ENCODE measurements at regions not wholly inside any gene's neighbourhood (a gene's known extent, or its start where the extent isn't known, plus 50 kb on each side); places are given as distances from the start of the nearest gene placed in this dataset.

GRCh38 chr5:125725691-125726090 is 697.5 kb upstream of the GRAMD2B start:
- DNase-seq, result no peak

DNA sequence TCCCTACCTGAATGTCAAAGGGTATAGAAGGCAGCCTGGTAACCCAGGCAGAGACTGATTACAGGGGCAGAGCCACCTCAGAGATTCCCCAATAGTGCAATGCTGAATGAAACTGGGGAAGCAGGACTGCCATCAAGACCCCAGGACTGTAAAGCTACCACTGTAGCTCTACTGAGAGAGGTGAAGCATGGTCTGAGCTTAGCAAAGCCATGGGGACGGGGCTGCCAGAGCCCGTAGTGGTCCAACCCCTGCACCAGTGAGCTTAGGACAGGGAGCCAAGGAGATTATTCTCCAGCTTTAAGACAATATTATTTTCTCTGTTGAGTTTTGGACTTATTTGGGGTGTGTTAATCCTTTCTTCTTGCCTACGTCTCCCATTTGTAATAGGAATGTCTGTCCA is 679.3 kb upstream of the GRAMD2B start:
- no peak for DNase-seq

DNA sequence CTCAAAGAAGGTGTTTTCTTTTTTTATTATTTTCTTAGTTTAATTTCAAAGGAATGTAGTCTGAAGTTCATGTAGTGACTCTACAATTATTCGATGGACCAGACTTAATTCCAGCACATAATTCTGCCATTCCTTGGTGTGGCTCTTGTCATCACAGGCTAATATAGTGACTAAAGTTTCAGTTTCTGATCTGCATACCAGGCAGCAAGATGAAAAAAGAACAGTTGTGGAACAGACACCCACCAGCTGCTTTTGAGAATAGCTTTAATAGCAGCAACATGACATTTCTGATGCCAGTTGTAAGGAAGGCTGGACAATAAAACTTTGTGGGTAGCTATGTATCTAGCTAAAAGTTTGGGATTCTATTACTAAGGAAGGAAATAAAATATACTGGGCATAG is 676.3 kb upstream of the GRAMD2B start:
- no peak for DNase-seq

- no peak for DNase-seq
These were observed 672.9 kb upstream of the GRAMD2B start for GRCh38 chr5:125750147-125750860.

- no peak for DNase-seq
These were observed 672.4 kb upstream of the GRAMD2B start for GRCh38 chr5:125750861-125751186.

- no peak for DNase-seq
These were observed 666.8 kb upstream of the GRAMD2B start for GRCh38 chr5:125756456-125756855.

DNA sequence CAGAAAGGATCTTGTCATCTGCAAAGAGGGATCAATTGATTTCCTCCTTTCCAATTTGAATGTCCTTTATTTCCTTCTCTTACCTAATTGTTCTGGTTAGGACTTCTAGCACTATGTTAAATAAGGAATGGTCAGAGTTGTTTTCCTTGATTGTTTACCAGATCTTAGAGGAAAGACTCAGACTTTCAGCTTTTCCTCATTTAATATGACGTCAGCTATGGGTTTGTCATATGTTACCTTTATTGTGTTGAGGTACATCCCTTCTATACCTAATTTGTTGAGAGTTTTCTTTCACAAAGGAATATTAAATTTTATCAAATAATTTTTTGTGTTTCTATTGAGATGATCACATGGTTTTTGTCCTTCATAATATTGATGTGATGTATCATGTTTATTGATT is 656.5 kb upstream of the GRAMD2B start:
- DNase-seq, result no peak

GRCh38 chr5:125775896-125776295 is 647.3 kb upstream of the GRAMD2B start:
- no peak for DNase-seq

GRCh38 chr5:125776656-125777139 is 646.5 kb upstream of the GRAMD2B start:
- no peak for DNase-seq

- no peak for DNase-seq
These were observed 644.4 kb upstream of the GRAMD2B start for GRCh38 chr5:125778791-125779190.

DNA sequence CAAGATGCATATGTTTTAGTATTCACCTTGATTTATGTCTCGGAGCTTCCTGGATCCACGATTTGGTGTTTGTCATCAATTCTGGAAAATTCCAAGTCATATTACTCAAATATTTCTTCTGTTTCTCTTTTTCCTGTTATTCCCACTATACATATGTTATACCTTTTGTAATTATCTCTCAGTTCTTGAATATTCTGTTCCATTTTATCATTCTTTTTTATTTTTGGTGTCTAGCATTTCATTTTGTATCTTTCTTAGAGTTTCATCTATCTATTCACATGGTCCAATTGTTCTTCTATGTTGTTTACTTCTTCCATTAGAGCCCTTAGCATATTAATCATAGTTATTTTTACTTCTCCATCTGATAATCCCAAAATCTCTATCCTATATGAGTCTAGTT is 637.8 kb upstream of the GRAMD2B start:
- DNase-seq, result no peak

DNA sequence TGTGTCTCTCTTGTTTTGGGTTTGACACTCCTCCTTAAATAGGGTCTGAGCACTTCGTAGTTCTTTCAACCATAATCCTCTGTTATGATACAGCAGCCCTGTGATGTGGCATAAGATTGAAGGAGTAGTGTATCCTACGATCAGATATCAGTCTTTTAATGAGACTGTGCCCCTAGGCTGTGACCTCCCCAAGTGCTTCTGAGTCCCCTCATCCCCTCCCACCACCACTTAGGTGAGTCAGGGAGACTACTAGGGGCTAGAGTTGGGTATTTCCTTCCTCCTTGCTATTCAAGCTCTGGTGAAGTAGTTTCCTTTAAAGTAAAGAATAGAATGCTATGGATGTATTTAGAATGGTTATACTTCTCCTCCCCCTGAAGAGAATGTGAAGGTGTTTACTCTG is 637.2 kb upstream of the GRAMD2B start:
- no peak for DNase-seq

- no peak for DNase-seq
These were observed 629.7 kb upstream of the GRAMD2B start for GRCh38 chr5:125793470-125793869.

GRCh38 chr5:125794922-125795321 is 628.3 kb upstream of the GRAMD2B start:
- DNase-seq, result no peak

DNA sequence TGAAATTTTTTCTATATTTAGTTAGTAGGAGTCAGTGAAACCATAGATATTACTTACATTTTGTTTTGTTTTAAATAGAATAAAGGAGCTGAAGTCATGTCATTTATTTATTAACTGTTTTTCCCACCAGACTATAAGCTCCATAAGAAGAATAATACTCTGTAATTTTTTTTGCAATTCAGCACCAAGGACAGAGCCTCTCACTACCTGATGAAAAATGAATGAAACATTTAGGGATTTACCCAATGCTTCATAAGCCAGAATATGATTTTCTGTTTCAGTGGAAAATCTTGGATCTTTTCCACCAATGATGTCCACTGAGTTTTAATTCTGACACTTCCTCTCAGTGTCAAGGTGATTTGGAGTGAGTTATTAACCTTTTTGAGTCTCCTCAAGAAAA is 624.9 kb upstream of the GRAMD2B start:
- DNase-seq, result no peak

GRCh38 chr5:125812651-125813050 is 610.6 kb upstream of the GRAMD2B start:
- DNase-seq, result no peak

GRCh38 chr5:125813221-125813974 is 609.8 kb upstream of the GRAMD2B start:
- DNase-seq, result no peak

DNA sequence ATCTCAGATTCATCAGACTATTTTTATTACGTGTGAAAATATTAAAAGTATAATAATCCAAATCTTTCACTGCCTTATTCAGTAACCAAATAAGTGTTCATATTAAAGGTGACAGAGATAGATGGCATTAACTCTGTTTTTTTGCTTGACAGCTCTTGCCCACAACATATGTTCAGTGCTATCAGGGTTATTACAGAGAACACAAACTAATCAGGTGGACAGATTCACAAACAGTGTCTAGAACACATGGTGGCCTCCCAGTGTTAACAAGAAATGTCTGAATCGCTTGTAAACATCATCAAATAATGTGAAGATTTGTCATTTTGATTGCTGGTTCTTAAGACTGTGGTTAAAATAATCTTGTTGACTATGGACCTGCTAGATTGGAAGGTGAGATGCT is 609.1 kb upstream of the GRAMD2B start:
- DNase-seq, result no peak

GRCh38 chr5:125823572-125823971 is 599.6 kb upstream of the GRAMD2B start:
- DNase-seq, result no peak

GRCh38 chr5:125826214-125826613 is 597.0 kb upstream of the GRAMD2B start:
- no peak for DNase-seq

GRCh38 chr5:125829349-125829748 is 593.9 kb upstream of the GRAMD2B start:
- DNase-seq, result no peak

DNA sequence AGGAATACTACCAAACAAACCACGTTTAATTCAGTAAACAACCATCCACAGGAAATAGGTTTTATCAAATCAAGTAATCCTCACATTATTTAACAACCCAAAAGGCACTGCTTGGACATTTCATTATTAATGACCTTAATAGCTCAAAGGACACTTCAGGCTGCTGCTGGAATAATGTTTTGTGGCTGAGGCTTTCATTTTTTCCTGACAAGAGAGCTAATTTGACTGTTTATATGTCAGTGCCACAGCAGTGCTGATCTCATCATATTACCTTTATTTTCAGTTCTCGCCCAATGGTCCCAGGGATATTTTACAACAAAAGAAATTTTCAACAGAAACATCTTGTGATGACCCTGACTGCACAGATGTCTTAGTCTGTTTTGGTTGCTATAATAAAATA is 589.8 kb upstream of the GRAMD2B start:
- no peak for DNase-seq

GRCh38 chr5:125834438-125835115 is 588.6 kb upstream of the GRAMD2B start:
- no peak for DNase-seq
